NCI-H1436 (cell line): ENCODE measurements at regions not wholly inside any gene's neighbourhood (a gene's known extent, or its start where the extent isn't known, plus 50 kb on each side); places are given as distances from the start of the nearest gene placed in this dataset.
"Not testable (repeated sequence)": the region's sequence is repeated elsewhere in the genome, so short reads cannot be mapped to it uniquely, and the experiment has no call there.

Experiments
- DNase-seq: peaks from one replicate; lab custom pipeline; 2025; lab: John Stamatoyannopoulos, UW

DNA sequence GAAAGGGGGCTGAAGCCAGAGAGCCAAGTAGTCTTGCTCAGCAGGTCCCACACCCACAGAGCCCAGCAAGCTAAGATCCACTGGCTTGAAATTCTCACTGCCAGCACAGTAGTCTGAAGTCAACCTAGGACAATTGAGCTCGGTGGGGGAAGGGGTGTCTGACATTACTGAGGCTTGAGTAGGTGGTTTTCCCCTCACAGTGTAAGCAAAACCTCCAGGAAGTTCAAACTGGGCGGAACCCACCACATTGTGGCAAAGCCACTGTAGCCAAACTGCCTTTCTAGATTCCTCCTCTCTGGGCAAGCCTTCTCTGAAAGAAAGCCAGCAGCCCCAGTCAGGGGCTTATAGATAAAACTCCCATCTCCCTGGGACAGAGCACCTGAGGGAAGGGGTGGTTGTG, 630.9 kb upstream of the ITGA1 start:
- not testable (repeated sequence) for DNase-seq

GRCh38 chr5:52165806-52166205, 621.9 kb upstream of the ITGA1 start:
- DNase-seq, result not testable (repeated sequence)

- no peak for DNase-seq
These were observed 614.6 kb upstream of the ITGA1 start for GRCh38 chr5:52173133-52173532.

GRCh38 chr5:52177193-52177592, 610.5 kb upstream of the ITGA1 start:
- DNase-seq, result no peak

DNA sequence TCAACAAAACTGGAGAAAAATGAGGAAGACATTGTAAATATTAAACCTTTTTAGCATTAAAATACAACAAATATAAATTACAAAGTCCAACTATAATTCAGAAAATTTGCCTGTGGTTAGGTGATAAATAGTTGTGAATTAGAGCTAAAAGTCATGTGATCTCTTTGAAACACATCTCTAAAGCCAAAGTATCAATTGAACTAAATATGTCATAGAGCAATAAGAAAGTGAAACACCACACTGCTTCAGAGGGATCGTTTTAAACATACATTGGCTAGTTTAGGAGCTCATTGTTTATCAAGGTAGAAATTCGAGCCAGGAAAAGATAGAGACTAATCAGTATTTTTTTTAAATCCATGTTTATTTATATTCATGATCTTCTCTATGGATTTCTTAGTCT, 606.3 kb upstream of the ITGA1 start:
- no peak for DNase-seq

- no peak for DNase-seq
These were observed 597.0 kb upstream of the ITGA1 start for GRCh38 chr5:52190737-52191136.

DNA sequence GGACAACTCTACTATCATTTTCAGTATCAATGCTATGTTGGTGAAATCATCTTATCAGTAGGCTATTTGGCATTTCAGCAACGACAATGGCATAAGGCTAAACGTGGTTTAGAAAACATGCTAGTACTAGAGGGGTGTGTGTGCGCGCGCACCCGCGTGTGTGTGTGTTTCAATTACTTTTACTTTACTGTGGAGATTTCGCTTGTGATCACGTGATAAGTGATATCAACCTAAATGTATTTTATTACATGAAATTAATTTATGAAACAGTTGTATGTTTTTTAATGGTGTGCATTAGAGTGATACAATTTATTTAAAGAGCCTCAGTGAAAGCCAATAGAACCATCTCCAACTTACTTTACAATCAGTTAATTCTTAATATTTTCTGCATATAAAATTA, 587.9 kb upstream of the ITGA1 start:
- DNase-seq, result no peak

DNA sequence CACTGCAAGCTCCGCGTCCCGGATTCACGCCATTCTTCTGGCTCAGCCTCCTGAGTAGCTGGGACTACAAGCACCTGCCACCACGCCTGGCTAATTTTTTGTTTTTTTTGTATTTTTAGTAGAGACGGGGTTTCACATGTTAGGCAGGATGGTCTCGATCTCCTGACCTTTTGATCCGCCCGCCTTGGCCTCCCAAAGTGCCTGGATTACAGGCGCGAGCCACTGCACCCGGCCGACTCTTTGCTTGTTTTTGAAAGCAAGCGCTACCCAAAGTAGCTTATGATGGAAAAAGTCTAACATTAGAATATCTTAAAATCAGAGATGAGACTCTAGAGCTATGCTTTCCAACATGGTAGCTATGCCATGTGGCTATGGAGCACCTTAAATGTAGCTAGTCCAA, 585.5 kb upstream of the ITGA1 start:
- DNase-seq, result no peak

DNA sequence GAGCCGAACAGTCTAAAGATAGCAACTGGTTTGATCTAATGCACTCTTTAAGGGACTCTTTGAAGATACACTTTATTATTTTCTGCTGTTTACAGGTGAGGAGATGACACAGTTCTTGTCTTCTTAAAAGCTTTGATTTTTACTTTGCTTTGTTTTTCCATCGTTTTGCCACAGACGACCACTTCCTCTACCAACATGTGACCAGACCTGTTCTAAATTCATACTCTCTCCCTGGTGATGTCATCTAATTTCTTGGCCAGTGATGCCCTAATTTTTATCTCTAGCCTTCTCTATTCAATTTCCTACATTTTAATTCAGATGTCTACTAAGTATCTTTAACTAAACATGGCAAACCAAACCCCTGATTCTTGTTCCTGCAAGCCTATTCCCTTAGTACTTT, 583.4 kb upstream of the ITGA1 start:
- DNase-seq, result no peak
